HG02678 (cell line): ENCODE measurements at regions not wholly inside any gene's neighbourhood (a gene's known extent, or its start where the extent isn't known, plus 50 kb on each side); places are given as distances from the start of the nearest gene placed in this dataset.
"Not testable (repeated sequence)": the region's sequence is repeated elsewhere in the genome, so short reads cannot be mapped to it uniquely, and the experiment has no call there.

ENCODE experiments used
- ATAC-seq: cut with Tn5 transposase; IDR thresholded peaks from one replicate; pipeline ENCODE4 v1.9.1; 2021; ENCODE audit warnings: mild to moderate bottlenecking, moderate library complexity; ENCODE audit not compliant: unreplicated experiment

GRCh38 chr20:53676987-53677386 lies 83.3 kb upstream of the ZNF217 start:
- no peak for ATAC-seq

DNA sequence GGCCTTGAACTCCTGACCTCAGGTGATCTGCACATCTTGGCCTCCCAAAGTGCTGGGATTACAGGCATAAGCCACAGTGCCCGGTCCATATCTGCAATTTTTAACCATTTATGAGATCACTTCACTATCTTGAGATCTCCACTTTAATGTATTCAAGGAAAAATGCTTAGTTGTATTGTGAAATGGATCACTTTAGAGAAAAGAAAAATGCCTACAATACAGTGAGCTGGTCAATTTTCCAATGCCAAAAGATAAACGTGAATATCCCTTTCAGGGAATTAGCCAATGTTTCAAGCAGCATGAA lies 82.8 kb upstream of the ZNF217 start:
- ATAC-seq, result no peak

DNA sequence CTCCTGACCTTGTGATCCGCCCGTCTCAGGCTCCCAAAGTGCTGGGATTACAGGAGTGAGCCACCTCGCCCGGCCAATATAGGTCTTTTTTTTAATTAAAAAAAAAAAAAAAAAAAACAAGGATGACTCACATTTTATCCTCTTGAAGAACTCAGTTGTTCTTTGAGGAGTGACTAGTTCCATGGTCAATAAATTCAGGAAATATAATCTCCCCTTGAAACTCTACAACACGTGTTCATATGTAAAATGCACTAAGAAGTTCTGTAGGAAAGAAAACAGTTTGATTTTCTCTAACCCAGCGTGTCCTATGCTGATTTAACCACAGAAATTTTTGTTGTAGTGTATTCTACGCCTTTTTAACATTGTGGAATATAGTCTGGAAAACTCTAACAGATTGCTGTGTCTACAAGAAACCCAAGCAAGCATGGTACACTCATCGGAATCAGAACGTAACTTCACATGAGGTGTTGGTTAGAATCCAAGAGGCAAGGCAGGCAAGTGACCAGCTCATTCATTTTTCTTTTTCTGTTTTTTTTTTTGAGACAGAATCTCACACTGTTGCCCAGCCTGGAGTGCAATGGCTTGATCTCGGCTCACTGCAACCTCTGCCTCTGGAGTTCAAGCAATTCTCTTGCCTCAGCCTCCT lies 79.0 kb upstream of the ZNF217 start:
- ATAC-seq, result no peak

DNA sequence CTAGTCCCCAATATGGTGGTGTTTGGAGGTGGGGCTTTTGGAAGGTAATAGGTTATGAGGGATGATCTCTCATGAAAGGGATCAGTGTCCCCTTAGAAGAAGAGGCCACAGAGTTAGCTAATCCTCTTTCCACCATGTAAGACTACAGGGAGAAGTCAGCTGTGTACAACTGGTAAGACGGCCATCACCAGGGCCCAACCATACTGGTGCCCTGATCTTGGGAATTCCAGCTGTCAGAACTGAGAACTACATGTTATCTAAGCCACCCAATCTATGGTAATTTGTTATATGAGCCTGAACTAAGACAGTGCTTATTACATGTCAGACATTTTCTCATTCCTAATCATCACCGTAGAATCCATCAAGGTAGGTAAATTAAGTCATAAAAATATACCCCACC lies 77.7 kb upstream of the ZNF217 start:
- ATAC-seq, result no peak

DNA sequence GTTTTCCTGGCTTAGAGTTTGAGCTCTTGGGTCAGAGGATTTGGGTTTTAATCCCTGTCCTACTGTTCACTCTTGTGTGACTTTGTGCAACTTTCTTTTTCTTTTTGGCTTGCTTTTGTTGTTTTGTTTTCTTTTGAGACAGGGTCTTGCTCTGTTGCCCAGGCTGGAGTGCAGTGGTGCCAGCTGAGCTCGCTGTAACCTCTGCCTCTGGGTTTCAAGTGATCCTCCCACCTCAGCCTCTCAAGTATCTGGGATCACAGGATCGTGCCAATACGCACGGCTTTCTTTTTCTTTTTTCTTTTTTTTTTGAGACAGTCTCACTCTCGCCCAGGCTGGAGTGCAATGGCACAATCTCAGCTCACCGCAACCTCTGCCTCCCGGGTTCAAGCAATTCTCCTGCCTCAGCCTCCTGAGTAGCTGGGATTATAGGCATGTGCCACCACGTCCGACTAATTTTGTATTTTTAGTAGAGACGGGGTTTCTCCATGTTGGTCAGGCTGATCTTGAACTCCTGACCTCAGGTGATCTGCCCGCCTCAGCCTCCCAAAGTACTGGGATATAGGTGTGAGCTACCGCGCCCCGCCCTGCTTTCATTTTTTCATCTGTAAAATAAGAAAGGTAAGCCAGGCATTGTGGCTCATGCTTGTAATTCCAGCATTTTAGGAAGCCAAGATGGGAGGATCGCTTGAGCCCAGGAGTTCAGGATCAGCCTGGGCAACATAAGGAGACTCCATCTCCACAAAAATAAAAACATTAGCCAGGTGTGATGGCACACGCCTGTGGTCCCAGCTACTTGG lies 76.1 kb upstream of the ZNF217 start:
- ATAC-seq, result not testable (repeated sequence)

DNA sequence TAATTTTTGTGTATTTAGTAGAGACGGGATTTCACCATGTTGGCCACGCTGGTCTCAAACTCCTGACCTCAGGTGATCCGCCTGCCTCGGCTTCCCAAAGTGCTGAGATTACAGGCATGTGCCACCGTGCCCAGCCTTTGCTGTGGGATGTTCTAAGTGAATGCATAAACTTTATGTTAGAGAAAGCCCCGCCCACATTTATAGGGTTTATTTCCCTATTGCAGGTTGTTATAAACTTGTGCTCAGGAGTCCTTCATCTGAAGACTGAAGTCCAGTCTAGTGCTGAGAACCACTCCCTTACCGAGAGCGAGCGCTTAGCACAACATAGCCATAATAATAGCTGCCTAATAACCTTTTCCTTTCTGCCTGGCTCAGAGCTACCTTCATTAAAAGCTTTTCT lies 75.4 kb upstream of the ZNF217 start:
- ATAC-seq, result no peak

- ATAC-seq, result no peak
These were observed 72.5 kb upstream of the ZNF217 start for GRCh38 chr20:53666144-53666543.

DNA sequence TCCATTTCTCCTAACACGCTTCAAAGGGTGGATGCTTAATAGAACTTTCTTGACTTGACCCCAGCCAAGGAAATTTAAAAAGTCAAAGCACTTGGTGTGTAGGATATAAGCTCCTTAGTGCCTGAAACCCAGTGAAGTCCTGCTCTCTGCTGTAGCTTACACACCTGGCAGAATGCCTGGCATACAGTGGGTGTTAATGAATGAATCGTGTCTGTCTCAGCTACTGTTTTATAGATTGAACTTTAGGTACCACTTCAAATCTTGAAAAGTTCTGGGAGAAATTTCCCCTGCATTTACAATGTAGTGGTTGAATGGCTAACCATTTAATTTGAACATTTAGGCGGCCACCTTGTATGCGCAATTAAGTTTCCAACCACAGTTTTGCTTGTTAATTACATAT lies 70.5 kb upstream of the ZNF217 start:
- no peak for ATAC-seq

DNA sequence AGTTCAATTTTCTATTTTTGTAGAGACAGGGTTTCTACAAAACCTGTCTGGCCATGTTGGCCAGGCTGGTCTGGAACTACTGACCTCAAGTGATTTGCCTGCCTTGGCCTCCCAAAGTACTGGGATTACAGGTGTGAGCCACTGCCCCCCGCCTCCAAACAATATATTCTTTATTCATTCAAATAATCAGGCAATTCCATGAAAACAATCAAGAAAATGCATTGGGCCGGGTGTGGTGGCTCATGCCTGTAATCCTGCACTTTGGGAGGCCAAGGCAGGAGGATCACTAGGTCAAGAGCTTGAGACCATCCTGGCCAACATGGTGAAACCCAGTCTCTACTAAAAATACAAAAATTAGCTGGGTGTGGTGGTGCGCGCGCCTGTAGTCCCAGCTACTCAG lies 69.9 kb upstream of the ZNF217 start:
- ATAC-seq, result not testable (repeated sequence)

DNA sequence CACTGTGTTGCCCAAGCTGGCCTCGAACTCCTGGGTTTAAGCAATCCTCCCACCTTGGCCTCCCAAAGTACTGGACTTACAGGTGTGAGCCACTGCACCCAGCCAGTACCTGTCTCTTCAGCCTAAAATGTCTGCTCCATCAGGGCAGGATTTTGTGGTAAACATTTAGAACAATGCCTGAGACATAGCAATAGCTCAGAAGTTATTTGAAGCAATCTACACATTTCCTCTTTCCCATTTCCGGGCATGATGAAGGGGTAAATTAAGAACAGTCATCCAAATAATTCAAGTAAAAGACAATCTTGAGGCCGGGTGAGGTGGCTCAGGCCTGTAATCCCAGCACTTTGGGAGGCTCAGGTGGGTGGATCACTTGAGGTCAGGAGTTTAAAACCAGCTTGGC lies 69.0 kb upstream of the ZNF217 start:
- no peak for ATAC-seq

DNA sequence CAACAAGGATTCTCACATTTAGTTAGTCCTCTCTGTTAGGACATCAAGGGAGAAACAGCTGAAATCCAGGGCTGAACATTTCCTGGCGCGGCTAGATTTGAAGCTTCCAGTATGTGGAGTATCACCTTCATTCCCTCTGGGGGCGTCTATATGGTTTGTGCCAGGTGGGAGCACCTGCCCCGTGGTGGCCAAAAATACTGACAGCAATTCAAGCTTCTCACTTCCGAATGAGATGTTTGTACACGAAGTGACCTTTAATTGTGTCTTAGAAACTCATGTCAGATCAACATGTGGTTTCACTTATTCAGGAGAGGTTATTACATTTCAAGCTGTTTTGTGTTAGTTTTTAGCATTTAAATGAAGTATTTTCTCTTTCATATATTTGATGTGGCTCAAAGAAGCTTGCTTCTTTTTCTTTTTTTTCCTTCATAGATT lies 67.3 kb upstream of the ZNF217 start:
- peak; percentile 51 for ATAC-seq

DNA sequence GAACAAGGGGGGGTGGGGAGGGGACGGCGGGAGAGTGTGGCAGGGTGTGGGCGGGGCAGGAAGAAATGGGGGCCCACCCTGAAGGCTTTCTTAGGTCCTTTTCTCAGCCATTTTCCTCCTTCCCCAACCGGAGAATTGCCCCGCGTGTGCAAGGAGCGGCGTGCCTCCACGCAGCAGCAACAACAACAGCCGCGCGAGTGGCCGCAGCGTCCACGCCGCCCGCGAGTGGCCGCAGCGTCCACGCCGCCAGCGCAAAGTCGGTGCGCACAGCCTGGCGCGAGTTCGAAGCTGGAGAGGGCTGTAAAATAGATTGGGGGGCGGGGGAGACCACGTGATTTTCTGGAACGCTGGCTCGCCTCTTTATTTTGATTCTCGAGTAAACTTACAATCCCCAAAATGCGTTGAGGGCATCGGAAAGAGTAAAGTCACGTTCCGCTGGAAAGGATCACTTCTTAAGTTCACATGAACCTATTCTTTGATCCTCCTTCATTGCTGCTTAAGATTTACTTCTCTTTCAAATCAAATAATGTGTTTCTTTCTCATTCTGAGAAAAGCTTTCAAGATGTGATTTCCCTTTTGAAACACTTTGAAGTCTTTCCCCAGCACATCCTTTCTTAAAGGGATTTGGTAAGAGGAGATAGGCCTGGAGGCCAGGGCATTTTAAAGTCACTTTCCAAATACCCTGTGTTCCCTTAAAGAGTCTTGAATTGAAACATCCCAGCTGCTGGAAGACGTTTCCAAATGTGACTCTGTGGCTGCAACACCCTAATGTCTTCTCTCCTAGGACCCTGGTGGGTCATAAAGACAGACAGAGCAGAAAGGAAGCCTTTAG lies 66.7 kb upstream of the ZNF217 start:
- peak; percentile 12 for ATAC-seq

DNA sequence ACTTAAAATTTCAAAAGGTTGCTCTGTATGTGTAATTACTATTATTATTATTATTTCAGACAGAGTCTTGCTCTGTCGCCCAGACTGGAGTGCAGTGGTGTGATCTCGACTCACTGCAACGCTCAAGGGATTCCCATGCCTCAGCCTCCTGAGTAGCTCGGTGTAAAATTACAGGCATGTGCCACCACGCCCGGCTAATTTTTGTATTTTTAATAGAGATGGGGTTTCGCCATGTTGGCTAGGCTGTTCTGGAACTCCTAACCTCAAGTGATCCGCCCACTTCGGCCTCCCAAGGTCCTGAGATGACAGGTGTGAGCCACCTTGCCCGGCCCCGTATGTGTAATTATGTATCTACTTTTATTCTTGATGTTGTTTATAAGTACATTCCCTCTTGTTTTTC lies 65.3 kb upstream of the ZNF217 start:
- ATAC-seq, result no peak

DNA sequence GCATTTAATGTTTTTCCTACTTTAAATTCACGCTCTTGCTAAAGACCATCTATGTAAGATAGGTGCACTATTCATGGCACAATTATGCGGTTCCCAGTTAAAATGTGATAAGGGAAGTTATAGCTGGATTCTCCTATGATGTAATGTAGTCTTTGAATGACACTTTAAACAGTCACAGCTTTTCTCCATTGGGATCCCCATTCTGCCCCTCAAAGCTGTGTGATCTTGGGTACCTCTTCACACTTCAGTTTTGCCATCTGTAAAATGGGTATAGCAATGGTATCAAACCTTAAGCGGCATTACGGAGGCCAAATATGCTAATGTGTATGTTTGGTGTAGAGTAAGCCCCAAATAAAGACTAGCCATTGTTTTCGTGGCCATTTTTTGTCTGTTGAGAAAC lies 64.7 kb upstream of the ZNF217 start:
- no peak for ATAC-seq

DNA sequence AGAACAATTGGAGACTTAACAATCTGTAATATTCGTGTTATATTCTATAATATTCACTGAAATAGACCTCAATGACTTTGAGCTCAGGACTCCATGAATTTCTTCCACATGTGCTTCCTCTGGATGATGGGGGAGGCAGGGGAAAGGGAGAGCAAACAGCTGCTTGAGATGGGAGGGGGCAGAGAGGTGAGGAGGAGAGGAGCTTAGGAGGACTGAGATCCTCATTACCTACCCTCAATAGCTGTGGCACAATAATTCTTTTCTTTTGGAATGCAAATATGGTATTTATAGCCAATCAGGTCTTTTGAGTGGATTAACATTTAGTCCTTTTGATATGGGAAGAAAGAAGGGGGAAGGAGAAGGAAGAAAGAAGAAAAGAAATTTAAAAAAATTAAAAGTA lies 64.1 kb upstream of the ZNF217 start:
- no peak for ATAC-seq

DNA sequence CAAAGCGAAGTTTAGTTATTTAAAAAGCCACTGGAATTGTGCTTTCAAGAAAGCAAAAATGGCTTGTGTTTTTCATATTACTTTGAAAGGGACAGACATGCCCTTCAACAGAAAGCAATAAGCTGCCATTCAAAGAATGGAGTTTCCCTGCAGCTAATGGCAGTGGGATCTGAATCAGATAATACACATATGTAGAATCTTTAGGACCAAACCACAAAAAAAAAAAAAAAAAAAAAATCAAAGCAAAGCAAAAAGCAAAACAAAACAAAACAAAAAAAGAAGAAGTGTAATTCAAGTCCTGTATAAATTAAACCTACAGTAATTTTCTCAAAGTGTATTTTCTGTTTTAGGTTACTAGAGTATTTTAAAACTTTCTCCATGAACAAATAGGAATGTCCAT lies 63.6 kb upstream of the ZNF217 start:
- ATAC-seq, result no peak

DNA sequence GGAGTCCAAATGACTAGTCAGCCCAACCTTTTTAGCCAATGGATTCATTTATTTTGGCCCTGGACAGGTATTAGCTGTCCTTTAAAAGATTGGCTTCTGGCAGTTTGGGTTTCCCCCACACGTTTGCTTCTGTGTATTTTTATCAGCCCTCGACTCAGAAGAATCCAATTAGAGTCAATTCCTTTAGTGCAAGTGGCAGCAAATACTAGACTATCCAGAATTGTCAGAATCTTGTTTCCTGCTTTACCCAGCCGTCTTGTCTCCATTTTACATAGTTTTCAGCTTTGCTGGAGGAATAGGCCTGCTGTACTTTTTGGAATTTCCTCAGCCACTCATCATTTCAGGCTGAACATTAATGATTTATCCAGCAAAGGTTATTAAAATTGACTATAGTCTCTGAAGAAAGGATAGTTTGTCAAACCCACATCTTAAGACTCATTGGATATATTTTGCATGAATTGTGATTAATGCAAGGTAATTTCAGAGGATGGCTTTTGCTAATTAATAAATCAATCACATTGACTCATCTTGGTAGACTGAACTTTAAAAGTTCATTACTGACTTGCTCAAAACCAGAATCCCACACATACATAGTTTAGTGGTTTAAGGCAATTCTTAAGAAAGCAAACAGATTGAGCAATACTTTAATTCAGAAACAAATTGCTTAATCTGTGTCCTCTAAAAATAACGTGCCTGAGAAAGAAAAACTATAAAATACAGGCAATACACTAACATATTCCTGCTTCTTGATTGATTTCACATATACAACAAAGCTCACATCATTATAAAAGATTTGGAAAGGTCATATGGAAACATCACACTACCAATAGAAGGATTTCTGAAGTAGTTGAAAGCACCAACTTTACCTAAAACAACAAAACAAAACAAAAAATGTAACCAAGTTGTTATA lies 62.9 kb upstream of the ZNF217 start:
- ATAC-seq, result no peak

DNA sequence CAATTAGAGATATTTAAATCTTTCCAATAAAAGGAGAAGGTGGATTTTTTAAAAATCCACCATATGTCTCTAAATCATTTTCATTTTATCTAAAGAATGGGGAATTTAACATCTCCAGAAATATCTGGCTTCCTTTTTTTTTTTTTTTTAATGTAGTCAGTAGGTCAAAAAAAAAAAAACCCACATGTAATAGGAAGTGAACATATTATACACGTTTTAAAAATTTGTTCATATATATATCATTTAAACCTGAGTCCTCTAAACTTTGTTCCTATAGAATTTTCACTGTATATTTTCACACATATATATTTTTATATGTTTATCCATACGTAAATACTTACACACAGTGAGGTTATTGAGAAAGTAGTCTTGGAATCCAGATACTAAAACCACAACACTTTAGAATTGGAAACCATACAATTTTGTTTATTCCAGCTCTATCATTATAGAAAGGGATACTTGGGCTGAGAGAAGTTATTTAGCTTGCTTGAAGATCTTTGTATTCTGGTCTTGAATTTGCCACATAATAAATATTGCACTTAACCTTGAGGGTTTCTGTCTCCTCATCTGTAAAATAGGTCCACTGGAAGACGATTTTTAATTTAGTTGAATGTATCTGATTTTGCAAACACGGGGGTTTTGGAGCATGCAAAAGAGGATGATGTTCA lies 62.1 kb upstream of the ZNF217 start:
- ATAC-seq, result no peak

DNA sequence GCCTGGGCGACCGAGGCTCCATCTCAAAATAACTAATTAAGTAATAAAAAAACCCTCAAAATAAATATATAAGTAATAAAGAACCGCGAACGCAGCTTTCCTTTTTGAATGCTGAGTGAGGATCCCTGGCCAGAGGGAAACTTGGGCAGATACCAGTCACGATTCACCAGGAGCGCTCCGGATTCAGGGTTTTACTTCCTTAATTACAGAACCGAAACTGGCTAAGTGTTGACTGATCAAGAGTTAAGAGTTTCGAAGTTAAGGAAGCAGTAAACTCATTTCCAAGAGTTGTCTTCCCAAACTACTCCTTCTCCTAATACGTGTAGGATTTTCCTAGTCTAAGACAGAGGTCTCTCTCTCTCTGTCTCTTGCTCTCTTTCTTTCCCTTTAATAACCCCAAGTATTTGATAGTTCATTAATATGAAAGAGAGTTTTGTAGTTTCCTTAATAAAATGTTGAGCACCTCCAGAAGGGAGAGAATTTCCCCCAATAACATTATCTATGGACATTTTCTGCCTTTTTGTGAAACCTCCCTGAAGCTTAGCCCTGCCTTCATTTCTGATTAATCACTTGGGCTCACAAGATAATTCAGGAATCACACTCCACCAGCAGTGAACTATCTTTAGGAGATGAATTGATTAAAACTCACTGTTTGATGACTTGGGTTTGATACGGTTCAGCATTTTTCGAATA lies 61.4 kb upstream of the ZNF217 start:
- ATAC-seq, result no peak

GRCh38 chr20:53654521-53654920 lies 60.9 kb upstream of the ZNF217 start:
- not testable (repeated sequence) for ATAC-seq
